ENCODE measurements at regions not wholly inside any gene's neighbourhood (a gene's known extent, or its start where the extent isn't known, plus 50 kb on each side); places are given as distances from the start of the nearest gene placed in this dataset.

GRCh38 chr1:200275415-200275814 lies 134.4 kb downstream of the ZNF281 start (continued):
- no peak for TF ChIP-seq TBX2 (CRISPR knock-in tag; IDR thresholded peaks at IDR 0.05; ENCODE audit: borderline replicate concordance)
- TF ChIP-seq EEA1 (CRISPR knock-in tag; IDR thresholded peaks at IDR 0.05; ENCODE audit: borderline replicate concordance), result no peak
- no peak for TF ChIP-seq SKIL (CRISPR knock-in tag; IDR thresholded peaks at IDR 0.05; ENCODE audit: borderline replicate concordance)
- TF ChIP-seq RNF2 (conservative IDR thresholded peaks at IDR 0.05; ENCODE audit: low read depth), result no peak
- no peak for TF ChIP-seq RCOR2 (CRISPR knock-in tag; IDR thresholded peaks at IDR 0.05)
- TF ChIP-seq ZFX (CRISPR knock-in tag; IDR thresholded peaks at IDR 0.05; ENCODE audit: low read depth), result 0 out of 2 replicates have a peak, but pooled peaks have one; percentile 21
- TF ChIP-seq HOXA9 (CRISPR knock-in tag; IDR thresholded peaks at IDR 0.05; ENCODE audit: borderline replicate concordance), result no peak
- TF ChIP-seq ZNF20 (CRISPR knock-in tag; IDR thresholded peaks at IDR 0.05), result no peak
- no peak for TF ChIP-seq RFXAP (CRISPR knock-in tag; IDR thresholded peaks at IDR 0.05; ENCODE audit: borderline replicate concordance)
- TF ChIP-seq RFX1 (IDR thresholded peaks at IDR 0.05), result no peak
- TF ChIP-seq SALL2 (CRISPR knock-in tag; IDR thresholded peaks at IDR 0.05), result 0 out of 2 replicates have a peak, but pooled peaks have one; percentile 17
- TF ChIP-seq ZNF3 (CRISPR knock-in tag; IDR thresholded peaks at IDR 0.05), result no peak
- TF ChIP-seq, protein P1, sequence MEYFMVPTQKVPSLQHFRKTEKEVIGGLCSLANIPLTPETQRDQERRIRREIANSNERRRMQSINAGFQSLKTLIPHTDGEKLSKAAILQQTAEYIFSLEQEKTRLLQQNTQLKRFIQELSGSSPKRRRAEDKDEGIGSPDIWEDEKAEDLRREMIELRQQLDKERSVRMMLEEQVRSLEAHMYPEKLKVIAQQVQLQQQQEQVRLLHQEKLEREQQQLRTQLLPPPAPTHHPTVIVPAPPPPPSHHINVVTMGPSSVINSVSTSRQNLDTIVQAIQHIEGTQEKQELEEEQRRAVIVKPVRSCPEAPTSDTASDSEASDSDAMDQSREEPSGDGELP (IDR thresholded peaks at IDR 0.05; ENCODE audit: borderline replicate concordance, low read depth), result no peak
- TF ChIP-seq ZNF484 (CRISPR knock-in tag; IDR thresholded peaks at IDR 0.05; ENCODE audit: borderline replicate concordance, low read depth), result no peak
- TF ChIP-seq AGO1 (IDR thresholded peaks at IDR 0.05; ENCODE audit: low read depth, low read length, poor library complexity, severe bottlenecking), result no peak
- no peak for TF ChIP-seq IRX3 (CRISPR knock-in tag; IDR thresholded peaks at IDR 0.05; ENCODE audit: borderline replicate concordance, low read depth)
- no peak for TF ChIP-seq ZNF496 (CRISPR knock-in tag; IDR thresholded peaks at IDR 0.05; ENCODE audit: insufficient replicate concordance)
- TF ChIP-seq ETV5 (CRISPR knock-in tag; IDR thresholded peaks at IDR 0.05; ENCODE audit: borderline replicate concordance), result no peak
- TF ChIP-seq HOXD1 (CRISPR knock-in tag; IDR thresholded peaks at IDR 0.05), result no peak
- TF ChIP-seq SMAD3 (CRISPR knock-in tag; IDR thresholded peaks at IDR 0.05), result no peak
- TF ChIP-seq, protein P2, sequence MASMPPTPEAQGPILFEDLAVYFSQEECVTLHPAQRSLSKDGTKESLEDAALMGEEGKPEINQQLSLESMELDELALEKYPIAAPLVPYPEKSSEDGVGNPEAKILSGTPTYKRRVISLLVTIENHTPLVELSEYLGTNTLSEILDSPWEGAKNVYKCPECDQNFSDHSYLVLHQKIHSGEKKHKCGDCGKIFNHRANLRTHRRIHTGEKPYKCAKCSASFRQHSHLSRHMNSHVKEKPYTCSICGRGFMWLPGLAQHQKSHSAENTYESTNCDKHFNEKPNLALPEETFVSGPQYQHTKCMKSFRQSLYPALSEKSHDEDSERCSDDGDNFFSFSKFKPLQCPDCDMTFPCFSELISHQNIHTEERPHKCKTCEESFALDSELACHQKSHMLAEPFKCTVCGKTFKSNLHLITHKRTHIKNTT (CRISPR knock-in tag; IDR thresholded peaks at IDR 0.05), result no peak
- no peak for TF ChIP-seq SOX13 (IDR thresholded peaks at IDR 0.05)
- TF ChIP-seq SOX13 (CRISPR knock-in tag; conservative IDR thresholded peaks at IDR 0.05 in 1 of 2, IDR thresholded peaks at IDR 0.05 in 1 of 2), result peak in 1 of 2 experiments; percentile 79; a peak in 2 of 4 replicates
- peak; percentile 55; the same call in 1 of the 2 replicates for TF ChIP-seq MIXL1 (CRISPR knock-in tag; IDR thresholded peaks at IDR 0.05)
- TF ChIP-seq HMG20A (CRISPR knock-in tag; IDR thresholded peaks at IDR 0.05; ENCODE audit: borderline replicate concordance), result peak; percentile 67; the same call in 1 of the 2 replicates
- TF ChIP-seq, protein P3, sequence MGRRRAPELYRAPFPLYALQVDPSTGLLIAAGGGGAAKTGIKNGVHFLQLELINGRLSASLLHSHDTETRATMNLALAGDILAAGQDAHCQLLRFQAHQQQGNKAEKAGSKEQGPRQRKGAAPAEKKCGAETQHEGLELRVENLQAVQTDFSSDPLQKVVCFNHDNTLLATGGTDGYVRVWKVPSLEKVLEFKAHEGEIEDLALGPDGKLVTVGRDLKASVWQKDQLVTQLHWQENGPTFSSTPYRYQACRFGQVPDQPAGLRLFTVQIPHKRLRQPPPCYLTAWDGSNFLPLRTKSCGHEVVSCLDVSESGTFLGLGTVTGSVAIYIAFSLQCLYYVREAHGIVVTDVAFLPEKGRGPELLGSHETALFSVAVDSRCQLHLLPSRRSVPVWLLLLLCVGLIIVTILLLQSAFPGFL (CRISPR knock-in tag; IDR thresholded peaks at IDR 0.05), result no peak
- TF ChIP-seq SAP130 (CRISPR knock-in tag; IDR thresholded peaks at IDR 0.05; ENCODE audit: low read depth), result no peak
- no peak for TF ChIP-seq GABPB1 (CRISPR knock-in tag; IDR thresholded peaks at IDR 0.05)
- no peak for TF ChIP-seq BRD4 (CRISPR knock-in tag; IDR thresholded peaks at IDR 0.05)

Data from HepG2 (cell line).